SK-N-MC (cell line): ENCODE measurements at regions not wholly inside any gene's neighbourhood (a gene's known extent, or its start where the extent isn't known, plus 50 kb on each side); places are given as distances from the start of the nearest gene placed in this dataset.

Experiments used
- EZH2 ChIP-seq: fragments of 200-600 bp; sonication (generic); IDR thresholded peaks from one replicate; pipeline ENCODE4 v1.6.1; 2017; ENCODE audit warnings: antibody characterized with exemption
- FOXP2 ChIP-seq: optimal IDR thresholded peaks from 2 replicates; pipeline ENCODE3; 2011; ENCODE audit warnings: mild to moderate bottlenecking, moderate library complexity; ENCODE audit not compliant: insufficient read depth; ENCODE audit errors: extremely low read length, control extremely low read depth
- POLR2AphosphoS5 ChIP-seq: IDR thresholded peaks from 2 replicates; pipeline ENCODE4 v1.6.1; 2012; ENCODE audit warnings: mild to moderate bottlenecking, low read depth, low read length, borderline replicate concordance

DNA sequence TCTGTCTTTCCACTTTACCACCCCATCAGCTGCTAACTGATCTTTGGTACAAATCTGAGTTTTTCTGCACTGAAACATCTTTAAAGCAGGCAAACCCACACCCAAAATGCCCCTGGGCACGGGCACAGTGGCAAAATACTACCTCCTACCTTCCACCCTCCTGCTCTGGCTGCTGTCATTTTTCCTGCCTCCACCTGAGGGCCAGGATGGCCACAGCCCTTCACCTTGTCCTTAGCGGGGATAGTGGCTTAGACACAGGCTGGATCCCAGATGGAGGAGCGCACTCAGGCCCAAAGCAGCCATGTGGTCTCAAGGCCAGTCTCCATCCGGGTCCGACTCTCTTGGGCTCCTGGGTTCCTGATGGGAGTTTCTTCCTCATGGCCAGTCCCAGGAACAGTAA is 98.3 kb downstream of the HIF1AN start:
- no peak for TF ChIP-seq EZH2
- TF ChIP-seq POLR2AphosphoS5, result no peak
- no peak for TF ChIP-seq FOXP2
